GM20431 (cell line): ENCODE measurements at regions not wholly inside any gene's neighbourhood (a gene's known extent, or its start where the extent isn't known, plus 50 kb on each side); places are given as distances from the start of the nearest gene placed in this dataset.
"Not testable (repeated sequence)": the region's sequence is repeated elsewhere in the genome, so short reads cannot be mapped to it uniquely, and the experiment has no call there.

Experiments
- in situ Hi-C: fragments of 300-500 bp; cut with MseI, MboI; formaldehyde crosslinking; loops from one replicate; pipeline ENCODE4 v1.15.0; 2020; ENCODE audit warnings: low sequenced_read_pairs; ENCODE audit not compliant: unreplicated experiment

DNA sequence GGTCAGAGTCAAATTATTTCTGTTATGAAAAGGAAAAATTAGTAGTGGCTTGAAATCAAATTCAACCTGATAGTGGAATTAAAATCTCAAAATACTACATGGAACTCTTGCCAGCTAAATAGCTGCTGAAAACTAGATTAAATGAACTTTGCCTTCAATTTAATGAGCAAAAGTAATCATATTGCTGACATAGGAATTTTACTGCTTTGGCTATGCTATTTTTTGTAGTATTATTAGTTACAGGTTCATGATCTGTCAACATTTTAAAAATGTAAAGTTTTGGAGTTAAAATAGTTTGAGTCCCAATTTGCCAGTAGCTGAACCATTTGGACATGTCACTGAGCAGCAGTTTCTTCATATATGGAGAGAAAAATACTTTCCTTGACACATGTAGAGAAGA lies 81.4 kb downstream of the RERGL start:
- in situ Hi-C loops, result no loop called here

DNA sequence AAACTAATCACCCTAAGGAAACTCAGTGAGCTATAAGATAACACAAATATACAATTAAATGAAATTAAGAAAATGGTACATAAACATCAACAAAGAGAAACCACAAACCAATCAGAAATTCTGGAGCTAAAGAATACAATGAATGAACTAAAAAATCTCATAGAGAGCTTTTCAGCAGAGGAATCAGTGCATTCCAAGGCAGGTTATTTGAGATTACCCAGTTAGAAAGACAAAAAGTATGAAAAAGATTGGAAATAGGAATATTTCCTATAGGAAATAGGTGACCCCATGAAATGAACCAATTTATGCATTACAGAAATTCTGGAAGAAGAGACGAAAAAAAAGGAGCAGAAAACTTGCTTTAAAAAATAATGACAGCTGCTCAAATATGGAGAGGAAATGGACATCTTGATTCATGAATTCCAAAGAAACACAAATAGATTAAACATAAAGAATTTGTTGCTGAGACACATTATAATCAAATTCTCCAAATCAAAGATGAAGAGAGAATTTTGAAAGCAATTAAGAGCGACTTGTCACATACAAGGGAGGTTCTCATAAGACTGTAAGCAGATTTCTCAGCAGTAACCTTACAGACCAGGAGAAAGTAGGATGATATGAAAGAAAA lies 90.7 kb downstream of the RERGL start:
- in situ Hi-C loops, result no loop called here

DNA sequence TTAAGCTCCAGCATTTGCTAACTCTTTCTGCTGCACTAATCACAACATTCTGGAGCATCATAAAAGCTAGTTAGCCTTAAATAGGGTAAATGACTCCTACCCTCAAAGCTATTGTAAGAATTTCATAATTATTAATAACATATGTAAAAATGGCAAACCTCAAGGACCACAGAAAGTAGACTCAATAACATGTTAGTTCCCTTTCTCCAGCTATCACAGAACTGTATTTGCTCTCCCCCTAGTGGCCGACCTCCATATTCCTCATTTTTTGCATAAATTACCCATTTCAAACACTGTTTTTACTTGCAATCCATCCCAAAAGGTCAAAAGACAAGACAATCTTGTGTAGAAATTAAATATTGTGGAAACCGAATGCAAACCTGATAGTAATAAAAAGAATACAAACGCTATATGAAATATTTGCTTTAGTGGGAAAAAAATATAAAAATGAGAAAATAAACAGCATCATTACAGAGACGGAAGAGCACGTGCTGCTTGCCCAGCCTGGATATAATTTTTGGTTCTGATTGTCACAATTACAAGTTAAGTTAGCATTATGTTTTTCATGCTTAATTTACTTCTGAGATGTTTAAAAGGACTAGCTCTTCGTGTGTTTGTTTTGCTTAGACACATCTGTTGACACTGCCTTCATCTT lies 97.9 kb downstream of the RERGL start:
- in situ Hi-C loops, result no loop called here

DNA sequence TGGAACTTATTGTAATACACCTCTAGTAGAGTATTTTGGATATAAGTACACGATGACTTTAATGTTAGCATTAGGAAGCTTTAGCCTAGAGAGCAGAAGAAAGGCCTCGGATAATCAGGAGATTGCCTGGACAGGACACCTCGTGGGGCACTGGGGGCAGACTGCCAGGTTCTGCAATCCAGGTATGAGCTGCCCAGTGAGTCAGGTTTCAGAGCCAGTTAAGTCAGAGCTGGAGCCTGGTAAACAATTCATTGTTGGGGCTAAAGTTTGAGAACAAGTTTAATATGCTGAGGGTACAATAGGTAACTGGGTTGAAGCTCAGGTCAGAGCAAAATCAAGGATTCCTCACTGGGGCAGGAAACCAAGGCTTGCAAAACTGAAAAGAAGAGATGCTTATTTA lies 107.4 kb downstream of the RERGL start:
- in situ Hi-C loops, result no loop called here

GRCh38 chr12:17976202-17976601 lies 113.8 kb downstream of the RERGL start:
- in situ Hi-C loops, result no loop called here

DNA sequence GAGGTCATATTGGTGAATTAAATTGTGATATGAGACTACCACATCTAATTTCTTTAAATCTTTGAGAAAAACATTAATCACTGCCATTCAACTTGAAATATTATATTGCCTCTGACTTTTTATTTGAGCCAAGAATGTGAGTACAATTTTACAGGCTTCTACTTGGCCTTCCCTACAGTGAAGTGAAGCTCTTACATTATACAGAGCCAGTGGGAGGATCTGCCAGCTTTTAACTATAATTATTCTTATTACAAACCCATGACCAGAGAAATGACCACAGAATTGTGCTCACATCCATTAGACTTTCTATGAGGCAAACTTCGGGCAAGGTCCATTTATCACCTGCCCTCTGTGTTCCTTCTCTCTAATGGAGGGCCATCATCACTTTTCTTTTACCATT lies 114.2 kb downstream of the RERGL start:
- in situ Hi-C loops, result no loop called here

GRCh38 chr12:17975239-17975638 lies 114.8 kb downstream of the RERGL start:
- in situ Hi-C loops, result no loop called here

GRCh38 chr12:17971850-17972249 lies 118.1 kb downstream of the RERGL start:
- in situ Hi-C loops, result no loop called here

DNA sequence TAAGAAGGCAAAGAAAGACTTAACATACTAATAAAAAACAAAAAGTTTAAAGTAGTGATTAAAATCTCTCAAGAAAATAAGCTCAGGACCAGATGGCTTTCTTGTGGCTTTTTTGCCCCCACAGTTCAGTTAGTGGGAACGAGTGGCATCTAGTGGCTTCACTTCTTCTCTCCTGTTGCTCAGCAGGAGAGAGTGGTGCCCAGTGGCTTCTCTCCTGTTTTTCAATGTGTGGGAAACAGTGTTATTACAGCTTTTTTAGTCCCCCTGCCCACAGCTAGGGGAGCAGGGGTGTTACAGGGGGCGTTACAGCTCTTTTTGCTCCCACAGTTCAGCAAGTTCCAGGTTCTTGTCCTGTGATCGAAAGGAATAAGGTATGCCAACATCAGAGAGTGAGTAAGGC lies 135.2 kb downstream of the RERGL start:
- in situ Hi-C loops, result no loop called here

- in situ Hi-C loops, result no loop called here
Observed at GRCh38 chr12:17950898-17951297, 139.1 kb downstream of the RERGL start.

DNA sequence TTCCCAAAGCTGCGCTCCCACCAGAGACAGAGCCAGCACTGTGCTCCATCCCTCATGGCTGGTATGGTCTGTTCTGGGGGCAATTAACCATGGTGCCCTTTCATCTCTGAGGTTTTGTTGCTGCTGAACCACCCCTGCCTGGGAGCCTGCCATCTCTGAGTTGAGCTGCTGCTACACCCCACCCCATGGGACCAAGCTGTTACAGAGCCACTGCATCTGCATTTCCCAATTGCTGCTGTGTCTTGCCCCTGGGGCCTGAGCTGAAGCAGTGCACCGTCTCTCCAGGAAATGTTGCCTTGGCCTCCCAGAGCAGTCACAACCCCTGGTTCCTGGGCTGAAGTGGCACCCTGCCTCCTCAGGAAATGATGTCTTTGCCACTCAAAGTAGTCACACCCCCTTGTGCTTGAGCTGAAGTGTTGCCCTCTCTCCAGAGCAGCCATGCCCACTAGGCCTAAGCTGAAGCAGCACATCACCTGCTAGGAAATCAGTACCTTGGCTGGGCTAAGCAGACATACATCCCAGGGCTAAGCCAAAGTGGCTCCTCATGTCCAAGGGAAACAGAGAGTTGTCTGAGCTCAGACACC lies 140.3 kb downstream of the RERGL start:
- in situ Hi-C loops, result no loop called here

DNA sequence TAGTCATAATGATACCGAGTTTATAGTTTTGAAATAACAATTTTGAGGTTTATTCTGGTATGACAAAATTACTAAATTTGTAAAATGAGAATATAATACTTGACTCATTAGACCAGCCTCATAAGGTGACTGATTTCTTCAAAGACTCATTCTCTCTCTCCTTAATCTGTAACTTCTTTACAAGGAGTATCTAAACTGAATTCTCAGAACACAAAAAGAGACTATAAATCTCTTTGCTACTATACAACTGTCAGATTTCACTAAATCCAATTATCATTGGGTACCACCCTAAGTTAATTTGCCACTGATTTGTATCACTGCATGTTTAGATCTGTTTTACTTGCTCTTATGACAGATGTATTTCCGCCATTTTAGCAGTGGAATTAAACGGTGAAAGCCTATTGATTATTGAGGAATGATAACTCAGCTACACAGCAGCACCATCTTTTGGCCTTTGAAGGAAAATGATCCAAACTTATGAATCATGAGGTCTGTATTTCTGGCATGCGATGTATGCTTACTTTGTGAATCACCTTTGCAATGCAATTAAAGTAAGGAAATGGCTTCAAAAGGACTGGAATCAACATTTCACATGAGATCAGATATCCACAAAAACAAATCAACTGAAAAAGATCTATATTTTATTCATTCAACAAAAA lies 161.2 kb downstream of the RERGL start:
- in situ Hi-C loops, result no loop called here

- in situ Hi-C loops, result no loop called here
Observed at GRCh38 chr12:17918013-17918412, 172.0 kb downstream of the RERGL start.

- in situ Hi-C loops, result no loop called here
Observed at GRCh38 chr12:17884581-17884980, 205.4 kb downstream of the RERGL start.

DNA sequence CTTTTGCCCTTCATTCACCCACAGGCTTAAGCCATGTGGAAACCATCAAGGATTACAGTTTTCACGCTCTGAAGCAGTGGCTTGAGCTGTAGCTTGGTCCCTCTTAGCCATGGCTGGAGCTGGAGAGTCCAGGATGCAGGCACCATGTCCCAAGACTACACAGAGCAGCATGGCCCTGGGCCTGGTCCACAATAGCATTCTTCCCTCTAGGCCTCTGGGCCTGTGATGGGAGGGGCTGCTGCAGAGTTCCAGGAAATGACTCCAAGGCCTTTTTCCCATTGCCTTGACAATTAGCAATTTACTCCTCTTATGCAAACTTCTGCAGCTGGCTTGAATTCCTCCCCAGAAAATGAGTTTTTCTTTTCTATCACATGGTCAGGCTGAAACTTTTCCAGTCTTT lies 211.3 kb downstream of the RERGL start:
- in situ Hi-C loops, result no loop called here

GRCh38 chr12:17875230-17875629 lies 214.8 kb downstream of the RERGL start:
- in situ Hi-C loops, result no loop called here

- in situ Hi-C loops, result loop anchor here (10.0 kb wide), 1 partner anchor 92 kb away; no protein-coding TSS in a partner anchor
Observed at GRCh38 chr12:17866802-17867201, 223.2 kb downstream of the RERGL start.

DNA sequence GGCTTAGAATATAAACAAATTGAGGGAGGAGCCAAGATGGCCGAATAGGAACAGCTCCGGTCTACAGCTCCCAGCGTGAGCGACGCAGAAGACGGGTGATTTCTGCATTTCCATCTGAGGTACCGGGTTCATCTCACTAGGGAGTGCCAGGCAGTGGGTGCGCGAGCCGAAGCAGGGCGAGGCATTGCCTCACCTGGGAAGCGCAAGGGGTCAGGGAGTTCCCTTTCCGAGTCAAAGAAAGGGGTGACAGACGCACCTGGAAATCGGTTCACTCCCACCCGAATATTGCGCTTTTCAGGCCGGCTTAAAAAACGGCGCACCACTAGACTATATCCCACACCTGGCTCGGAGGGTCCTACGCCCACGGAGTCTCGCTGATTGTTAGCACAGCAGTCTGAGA lies 234.4 kb downstream of the RERGL start:
- in situ Hi-C loops, result not testable (repeated sequence)

DNA sequence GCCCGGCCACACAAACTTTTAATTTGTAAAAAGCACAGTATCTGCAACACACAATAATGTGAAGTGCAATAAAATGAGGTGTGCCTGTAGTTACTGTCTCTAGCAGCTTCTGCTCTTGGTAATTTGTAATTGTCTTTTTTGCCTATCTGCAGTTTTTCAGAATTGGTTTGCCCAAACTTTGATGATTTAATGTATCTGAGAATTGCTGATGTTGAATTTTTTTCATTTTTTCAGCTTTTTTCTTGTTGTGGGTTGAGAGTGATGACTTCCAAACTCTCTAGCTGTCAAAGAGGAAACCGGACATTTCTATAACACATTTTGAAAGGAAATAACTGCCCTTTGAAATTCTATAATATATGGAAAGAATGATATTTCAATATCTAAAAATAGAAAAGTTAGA lies 236.9 kb downstream of the RERGL start:
- in situ Hi-C loops, result no loop called here

GRCh38 chr12:17841496-17841895 lies 248.5 kb downstream of the RERGL start:
- in situ Hi-C loops, result no loop called here

- in situ Hi-C loops, result no loop called here
Observed at GRCh38 chr12:17829813-17830212, 260.2 kb downstream of the RERGL start.
